Eye (tissue), 1 donor: ENCODE measurements at regions not wholly inside any gene's neighbourhood (a gene's known extent, or its start where the extent isn't known, plus 50 kb on each side); places are given as distances from the start of the nearest gene placed in this dataset.

Experiments used
- DNase-seq: peaks from one replicate; pipeline ENCODE4 v3.0.0-alpha.2; 2015

DNA sequence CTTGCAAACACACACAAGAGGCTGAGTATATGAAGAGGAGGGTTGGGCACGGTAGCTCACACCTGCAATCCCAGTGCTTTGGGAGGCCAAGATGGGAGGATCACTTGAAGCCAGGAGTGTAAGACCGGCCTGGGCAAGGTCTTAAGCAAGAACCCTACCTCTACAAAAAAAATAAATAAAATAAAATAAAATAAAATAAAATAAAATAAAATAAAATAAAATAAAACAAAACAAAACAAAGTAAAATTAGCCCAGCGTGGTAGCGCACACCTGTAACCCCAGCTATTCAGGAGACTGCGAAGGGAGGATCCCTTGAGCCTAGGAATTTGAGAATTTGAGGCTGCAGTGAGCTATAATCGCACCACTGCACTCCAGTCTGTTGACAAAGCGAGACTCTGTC lies 337.9 kb downstream of the SHANK2 start:
- no peak for DNase-seq

DNA sequence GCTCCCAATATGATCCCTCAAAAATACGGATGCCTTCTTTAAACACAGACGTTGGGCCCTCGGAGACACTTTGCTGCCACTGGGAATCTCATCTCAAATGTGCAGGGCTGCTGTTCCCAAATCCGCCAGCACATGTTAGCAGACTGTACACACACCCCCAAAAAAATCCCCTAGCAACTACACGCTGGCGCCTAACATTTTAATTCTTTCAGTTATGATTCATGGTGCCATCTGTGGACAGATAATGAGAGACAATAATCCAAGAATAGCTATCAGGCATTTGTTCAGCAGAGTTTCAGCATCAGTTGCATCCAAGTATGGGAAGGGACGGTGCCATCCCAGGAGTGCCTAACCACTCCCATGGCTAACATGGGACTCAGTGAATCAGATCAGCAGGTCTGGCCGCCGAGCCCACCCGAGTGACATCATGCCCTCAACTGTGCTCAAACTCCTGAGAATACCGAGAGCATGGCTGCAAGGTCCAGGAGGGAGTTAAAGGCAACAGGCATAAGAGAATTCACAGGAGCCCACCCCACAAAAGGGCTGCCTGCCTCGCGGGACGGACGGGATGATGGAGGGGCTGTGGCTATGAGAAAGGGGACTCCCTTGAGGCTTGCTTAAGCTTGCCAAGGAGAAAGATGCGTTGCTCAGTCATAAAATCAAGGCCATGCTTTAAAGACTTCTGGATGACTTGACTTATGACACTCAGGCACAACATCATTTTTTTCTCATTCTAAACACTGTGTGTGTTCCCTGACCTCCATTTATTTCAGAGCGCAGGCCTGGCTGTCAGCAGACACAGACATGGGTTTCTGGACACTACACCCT lies 337.0 kb downstream of the SHANK2 start:
- no peak for DNase-seq

DNA sequence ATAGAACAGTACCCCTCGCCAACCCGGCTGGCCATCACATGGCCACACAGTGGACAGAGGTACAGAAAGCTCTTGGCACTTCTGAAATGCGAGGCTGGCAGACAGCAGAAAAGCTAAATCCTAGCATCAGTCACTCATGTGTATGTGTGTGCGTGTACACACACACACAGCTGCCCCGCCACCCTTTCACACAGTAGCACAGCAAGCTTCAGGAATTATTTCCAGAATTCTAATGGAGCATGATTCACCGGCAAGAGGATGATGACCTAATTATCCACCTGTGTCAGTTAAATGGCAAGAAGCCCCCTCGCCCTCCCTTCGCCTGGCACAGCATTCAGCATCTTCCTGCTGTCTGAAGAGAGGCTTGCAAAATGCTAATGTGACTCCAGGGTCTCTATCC lies 336.0 kb downstream of the SHANK2 start:
- peak; percentile 12 for DNase-seq

DNA sequence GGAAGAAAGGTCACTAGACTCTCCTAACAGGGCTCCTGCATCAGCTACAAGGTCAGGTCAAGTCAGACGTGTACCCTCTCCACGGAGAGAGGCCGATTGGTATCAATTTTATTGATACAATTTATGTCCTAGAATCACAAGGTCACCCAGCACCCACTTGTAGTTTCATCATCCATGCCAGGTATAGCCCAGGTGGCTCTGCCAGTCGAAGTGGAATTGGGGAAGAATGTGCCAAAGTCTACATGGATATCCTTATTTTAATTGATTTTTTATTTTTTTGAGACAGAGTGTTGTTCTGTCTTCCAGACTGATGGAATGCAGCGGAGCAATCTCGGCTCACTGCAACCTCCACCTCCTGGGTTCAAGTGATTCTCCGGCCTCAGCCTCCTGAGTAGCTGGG lies 334.1 kb downstream of the SHANK2 start:
- no peak for DNase-seq

DNA sequence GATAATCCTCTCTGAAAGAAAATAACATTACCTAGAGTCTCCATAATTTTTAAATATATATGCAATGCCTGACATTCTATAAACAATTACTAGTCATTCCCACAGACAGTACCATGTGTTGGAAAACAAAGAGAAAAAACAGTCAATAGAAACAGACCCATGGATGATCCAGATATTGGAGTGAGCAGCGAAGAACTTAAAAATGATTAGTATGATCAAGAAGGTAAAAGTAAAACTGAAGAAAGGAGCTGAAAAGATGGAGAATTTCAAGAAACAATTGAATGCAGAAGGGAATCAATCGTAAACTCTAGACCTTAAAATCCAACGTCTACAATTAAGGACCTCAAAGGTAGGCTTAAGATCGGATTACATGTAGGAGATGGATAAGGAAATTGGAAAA lies 330.6 kb downstream of the SHANK2 start:
- DNase-seq = no peak

DNA sequence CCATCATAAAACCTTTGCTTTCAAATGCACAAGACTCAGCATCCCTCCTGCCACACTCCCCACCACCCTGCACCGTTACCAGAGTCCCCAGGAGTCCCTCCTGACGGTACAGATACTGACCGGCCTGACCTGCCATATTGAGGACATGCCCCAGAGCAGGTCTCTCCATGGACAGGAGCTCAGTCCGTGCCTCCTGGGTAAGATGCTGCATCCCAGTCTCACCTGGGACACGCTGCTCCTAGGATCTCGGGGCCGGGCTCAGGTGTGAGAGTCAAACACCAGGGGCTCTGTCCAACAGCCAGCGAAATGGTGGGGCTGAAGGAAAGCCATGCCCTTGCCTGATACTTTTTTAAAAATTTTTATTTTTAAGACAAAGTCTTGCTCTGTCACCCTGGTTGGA lies 328.3 kb downstream of the SHANK2 start:
- DNase-seq = no peak

DNA sequence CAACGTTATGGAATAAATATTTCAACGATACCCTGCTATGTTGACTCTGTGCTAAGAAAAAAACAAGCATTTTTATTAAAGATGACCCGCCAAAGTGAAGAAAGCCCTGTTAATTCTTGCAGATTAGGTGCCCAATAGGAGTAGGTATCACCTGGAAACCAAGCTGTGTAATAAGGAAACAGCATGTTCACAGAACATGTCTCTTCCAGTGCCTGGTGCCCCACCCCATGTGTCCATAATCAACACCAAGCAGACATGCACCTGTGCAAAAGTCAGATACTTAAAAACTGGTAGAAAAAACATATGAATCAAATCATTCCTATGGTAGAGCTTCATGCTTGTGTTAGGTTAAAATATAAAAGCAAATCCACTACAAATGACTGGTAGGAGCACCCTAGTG lies 327.1 kb downstream of the SHANK2 start:
- DNase-seq = no peak

DNA sequence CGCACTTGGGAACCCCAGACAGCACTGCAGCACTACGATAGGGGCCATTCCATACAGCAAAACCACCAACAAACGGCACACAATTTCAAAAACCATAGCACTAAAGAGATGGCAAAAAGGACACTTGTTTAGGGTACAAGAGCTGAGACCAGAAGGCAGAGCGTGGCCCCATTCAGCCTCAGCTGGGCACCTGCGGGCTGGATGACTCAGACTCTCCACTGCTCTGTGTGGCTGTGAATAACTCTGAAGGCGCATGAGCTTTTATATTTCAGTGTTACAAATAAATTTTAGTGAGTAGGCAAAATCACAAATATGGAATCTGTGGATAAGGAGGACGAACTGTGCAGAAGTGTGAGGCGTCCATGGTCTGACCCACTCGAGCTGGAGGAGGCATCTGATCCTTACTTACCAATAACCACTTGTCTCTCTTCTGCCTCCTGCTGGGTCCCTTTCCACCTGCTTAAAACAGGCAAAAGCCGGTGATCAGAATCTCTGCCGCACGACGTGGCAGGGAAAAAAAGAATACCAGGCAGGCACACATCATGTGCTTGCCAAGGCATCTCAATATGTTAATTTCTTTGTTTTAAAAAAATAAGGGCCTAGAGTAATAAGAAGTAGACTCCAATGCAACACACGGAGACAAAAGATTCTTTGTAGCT lies 325.7 kb downstream of the SHANK2 start:
- DNase-seq = no peak

DNA sequence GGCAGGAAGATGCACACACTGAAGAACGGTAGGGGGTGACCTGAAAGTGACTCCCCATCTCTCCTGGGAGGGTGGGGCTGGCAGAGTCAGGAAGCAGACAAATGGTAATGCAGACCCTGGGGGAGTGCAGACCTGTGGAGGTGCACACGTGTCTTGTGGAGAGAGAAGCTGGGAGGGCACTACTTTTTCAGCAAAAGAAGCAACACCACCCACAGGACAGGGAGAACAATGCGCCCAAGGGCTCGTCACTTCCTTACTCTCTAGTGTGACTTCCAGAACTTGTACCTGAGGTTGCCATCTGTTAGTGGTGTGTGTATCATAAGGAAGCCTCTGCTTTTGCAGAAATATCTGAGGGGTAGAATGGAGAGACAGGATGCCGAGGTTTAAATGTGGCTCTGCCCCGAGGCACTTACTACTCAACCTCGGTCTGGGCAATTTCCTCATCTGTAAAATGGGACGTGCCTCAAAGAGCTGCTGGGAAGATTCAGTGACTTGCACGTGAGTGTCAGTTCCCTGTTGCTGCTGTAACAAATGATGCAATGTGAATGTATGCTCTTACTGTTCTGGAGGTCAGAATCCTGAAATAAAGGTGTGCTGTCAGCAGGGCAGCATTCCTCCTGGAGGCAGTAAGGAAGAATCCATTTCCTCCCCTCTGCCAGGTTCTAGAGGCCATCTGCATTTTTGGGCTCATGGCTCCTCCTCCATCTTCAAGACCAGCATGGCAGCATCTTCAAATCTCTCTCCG lies 323.4 kb downstream of the SHANK2 start:
- no peak for DNase-seq

DNA sequence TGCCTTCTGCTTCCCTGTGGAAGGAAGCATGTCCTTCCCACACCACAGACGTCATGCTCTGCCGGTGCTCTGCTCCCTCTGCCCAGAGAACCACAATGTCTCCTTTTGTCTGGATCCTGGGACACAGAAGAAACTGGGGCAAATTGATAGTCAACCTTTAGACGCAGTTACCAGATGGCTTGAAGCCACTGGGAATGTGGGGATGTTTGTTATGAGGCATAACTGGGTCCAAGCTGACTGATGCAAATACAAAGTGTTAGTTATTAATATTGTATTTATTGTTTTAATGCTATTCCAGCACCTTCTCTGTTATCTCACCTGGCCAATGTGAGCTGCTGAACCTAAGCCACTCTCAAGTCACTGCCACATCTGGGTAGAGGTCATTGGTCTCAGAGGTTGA lies 322.2 kb downstream of the SHANK2 start:
- DNase-seq = no peak

DNA sequence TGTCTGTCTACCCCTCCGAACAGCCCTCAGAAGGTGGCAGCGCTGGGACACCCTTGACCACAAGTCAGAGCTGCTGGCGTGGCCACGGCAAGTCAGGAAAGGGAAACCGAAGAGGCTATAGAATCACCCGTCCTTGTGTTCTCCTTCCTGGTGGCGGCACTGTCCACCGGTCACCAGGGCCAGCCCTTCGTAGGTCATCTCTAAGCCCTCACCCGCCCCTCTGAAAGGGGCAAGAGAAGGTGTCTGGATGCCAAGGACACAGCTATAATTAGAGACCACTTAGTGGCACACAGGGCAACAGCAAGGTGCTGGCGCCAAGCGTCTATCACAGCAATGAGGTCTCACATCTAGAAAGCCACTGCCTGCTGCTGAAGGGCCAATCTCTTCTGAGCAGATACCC lies 320.9 kb downstream of the SHANK2 start:
- DNase-seq = no peak

DNA sequence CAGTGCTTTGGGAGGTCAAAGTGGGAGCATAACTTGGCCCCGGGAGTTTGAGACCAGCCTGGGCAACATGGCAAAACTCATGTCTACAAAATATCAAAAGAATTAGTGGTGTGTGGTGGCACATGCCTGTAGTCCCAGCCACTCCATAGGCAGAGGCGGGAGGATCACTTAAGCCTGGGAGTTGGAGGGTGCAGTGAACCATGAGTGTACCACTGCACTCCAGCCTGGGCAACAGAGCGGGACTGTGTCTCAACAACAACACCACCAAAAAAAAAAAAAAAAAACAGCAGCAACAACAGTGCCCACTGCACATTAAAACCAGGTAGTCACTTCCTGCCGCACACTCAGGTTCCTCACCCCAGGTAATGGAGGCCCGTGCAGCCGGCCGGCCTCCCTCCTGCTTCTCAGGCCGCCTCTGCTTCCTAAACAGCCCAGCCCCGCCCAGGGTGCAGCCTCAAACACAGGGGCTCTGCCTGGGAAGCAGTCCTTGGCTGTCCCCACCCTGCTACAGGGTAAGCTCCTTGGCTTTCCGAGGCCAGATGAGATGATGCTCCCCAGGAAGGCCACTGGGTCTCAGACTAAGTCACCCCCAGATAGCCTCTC lies 318.3 kb downstream of the SHANK2 start:
- DNase-seq = no peak

DNA sequence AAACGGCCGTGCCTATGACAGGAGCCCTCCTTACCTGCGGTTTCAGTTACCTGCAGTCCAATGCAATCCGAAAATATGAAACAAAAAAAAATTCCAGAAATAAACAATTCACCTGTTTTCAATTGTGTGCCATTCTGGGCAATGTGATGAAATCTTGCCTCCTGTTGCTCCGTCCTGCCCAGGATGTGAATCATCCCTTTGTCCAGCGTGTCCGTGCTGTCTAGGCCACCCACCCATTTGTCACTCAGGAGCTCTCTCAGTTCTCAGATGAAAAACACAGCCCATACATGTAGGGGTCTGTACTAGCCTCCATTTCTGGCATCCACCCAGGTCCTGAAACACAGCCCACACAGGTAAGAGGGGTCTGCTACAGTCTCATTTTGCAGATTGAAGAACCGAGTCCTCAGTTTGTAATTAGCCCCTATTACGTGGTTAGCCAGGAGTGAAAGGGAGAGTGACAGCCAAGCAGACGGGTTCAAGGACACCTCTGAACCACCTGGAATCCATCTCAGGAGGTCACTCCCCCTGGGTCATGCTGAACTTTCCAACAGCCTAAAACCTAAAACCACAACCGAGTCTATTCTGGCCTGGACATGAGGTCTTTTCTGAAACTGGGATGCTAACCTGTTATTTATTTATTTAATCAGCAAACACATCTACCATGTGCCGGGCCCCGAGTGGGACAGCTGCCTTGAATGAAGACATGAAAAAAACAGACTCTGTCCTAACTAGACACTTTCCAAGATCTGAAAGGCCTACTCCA lies 317.2 kb downstream of the SHANK2 start:
- no peak for DNase-seq

DNA sequence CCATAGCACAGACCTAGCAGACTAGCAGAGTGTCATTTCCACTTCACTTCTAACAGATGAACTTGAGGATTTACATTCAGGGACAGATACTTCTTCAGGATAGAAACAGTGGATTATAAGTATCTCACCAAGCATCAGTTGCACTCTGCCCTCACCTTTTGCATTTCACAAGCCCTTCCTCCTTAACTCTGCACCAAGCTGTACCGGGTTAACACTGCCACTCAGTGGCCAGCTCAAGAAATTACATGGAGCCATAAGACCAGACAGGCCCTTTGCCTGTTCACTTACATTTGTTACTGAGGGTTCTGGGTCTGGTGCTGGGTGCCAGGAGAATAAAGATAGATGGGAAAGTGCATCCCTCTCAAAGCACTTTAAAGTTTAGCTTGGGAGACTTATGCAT lies 309.8 kb downstream of the SHANK2 start:
- DNase-seq = no peak

DNA sequence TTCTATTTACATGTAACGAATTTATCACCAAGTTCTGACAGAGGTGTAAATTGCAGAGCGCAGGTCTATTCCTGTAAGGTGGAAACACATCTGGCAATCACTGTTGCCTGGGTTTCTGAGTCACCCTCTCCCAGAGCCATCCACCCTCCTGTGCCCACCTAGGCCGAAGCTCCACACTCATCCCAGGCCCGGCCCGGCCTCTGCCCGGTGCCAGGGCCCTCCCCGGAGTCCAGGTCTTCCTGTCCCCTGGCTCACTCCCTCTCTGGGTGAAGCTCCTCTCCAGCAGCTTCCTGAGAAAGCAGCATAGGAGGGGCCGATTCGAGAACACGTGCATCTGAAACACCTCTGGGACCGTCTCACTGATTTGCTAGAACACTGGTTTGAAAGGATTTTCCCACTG lies 308.2 kb downstream of the SHANK2 start:
- no peak for DNase-seq

DNA sequence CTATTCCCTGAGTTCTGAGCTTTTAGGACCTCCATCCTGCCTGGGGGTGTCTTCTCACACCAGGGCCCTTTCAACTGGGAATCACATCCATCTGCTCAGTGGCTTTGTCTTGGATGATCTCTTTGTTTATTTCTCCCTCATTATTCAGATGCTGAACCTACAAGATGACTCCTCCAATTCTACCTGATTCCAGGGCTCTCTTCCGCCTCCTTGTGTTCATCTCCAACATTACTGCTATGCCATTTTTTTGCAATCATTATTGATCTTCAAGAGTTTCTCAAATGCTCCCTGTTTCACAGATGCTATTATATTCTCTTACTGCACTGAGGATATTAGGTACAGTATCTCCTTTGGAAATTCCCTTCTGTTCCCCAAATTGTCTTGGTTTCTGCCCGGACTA lies 307.7 kb downstream of the SHANK2 start:
- DNase-seq = no peak

DNA sequence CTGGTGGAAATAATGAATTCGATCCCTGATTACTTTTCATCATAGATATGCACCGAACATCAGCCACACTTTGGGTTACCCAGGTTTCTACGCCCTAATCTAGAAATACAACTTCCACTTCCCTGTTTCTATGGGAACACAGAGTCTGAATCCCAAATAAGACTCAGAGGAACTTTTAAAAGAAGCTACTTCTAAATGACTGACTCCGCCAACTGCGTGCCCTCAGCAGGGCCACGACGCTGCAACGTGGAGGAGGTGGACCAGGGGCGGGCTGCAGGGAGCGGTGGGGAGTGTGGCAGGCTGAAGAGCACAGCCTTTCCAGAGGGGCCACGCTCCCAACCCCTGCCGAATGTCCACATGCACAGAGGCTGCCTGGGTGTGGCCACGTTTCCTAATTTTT lies 304.0 kb downstream of the SHANK2 start:
- no peak for DNase-seq

DNA sequence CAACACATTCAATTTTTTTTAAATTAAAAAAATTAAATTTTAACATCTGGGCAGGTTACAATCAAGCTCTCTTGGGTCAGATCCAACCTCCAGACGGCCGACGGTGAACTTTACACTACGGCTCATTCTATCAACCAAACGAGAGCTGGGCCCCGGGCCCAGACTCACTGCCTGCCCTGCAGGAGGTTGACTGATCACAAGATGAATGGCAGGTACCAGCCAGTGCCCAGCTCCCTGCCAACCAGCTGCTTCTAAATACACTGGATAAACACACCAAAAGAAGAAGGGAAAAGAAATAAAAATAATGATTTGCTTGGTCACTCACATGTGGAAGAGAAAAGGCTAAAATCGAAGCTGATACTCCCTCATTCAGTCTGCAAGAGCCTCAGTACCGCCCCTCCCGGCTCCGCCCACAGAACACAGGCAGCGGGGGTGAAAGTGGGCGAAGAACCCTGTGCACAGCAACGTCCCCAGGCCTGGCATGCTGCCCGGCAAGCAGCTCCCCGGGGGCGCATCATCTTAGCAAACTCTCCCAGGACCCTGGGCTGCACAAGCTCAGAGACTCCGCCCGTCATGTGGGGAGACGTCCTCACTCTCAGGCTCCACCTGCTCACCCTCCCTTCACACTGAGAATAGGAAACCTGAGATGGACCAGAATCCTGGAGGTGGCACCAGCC lies 303.4 kb downstream of the SHANK2 start:
- no peak for DNase-seq

DNA sequence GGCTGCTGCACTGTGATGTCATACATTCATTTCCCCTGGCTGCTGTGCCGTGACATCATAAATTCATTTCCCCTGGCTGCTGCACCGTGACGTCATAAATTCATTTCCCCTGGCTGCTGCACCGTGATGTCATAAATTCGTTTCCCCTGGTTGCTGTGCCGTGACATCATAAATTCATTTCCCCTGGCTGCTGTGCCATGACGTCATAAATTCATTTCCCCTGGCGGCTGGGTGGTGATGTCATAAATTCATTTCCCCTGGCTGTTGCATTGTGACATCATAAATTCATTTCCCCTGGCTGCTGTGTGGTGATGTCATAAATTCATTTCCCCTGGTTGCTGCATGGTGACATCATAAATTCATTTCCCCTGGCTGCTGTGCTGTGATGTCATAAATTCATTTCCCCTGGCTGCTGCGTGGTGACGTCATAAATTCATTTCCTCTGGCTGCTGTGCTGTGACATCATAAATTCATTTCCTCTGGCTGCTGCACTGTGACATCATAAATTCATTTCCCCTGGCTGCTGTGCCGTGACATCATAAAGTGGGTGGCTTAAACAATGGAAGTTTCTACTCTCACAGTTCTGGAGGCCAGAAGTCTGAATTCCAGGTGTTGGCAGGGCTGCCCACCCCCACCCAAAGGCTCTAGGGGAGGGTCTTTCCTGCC lies 301.1 kb downstream of the SHANK2 start:
- DNase-seq = no peak

DNA sequence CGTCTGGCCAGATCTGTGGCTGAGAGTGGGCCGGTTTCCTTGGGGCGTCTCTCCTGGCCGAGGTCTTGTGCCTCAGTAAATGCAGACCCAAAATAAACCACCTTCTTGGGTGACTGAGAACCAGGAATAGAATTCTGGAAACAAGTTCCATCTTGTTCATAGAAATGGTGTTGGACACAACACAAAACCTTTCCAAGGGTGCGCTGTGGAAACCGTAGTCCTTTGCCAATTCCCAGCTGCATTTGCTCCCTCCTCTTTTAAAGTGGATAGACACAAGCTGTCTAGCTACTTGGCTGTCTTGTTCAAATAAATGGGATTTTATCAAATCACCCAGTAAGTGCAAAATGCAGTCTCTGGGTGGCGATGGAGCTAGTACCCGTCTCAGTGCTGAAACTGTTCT lies 300.2 kb downstream of the SHANK2 start:
- DNase-seq = no peak

DNA sequence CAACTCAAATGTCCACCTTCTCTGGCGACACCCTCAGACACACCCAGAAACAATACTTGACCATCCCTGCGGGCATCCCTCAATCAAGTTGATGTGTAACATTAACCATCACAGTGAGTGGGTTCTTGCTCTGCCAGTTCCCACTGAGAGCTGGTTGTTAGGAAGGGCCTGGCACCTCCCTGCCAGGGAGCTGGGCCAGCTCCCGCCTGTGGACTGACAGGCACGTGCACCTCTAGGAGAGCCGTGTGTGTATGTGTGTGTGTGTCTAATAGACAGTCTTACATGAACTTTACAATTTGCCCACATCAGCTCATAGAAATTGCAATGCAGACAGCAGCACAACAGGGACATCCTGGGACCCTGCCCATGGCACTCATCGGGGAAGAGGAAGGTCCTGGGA lies 298.7 kb downstream of the SHANK2 start:
- DNase-seq = no peak

DNA sequence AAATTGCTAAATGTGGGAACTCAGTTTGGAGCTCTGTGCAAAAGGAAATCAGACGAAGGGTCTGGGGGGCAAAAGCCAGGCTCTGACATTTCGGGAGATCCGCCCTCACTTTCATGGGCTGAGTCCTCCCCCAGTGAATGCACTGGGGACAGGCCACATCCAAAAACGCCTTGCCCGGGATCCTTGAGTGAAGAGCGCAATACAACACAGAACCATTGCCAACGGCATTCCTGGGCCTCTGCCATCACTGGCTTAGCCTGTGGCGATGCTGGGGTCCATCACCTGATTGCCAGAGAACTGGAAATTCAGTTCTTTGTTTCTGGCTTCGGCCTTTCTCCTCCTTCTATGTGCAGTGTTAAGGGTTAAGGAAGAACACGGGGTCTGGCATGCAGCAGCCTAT lies 297.9 kb downstream of the SHANK2 start:
- DNase-seq = no peak
